Fibroblast of villous mesenchyme (primary cell): ENCODE measurements at regions not wholly inside any gene's neighbourhood (a gene's known extent, or its start where the extent isn't known, plus 50 kb on each side); places are given as distances from the start of the nearest gene placed in this dataset.

Experiments used
- DNase-seq: peaks from one replicate; pipeline ENCODE4 v3.0.0-alpha.2; 2010; ENCODE audit warnings: low read depth
- H3K4me3 ChIP-seq: 2 replicates; pipeline ENCODE4 v1.5.1; 2011; ENCODE audit warnings: low read depth, mild to moderate bottlenecking, low read length
- CTCF ChIP-seq: IDR thresholded peaks from 2 replicates; pipeline ENCODE4 v1.5.1; 2012; ENCODE audit warnings: low read depth, mild to moderate bottlenecking, low read length; ENCODE audit not compliant: insufficient read depth

DNA sequence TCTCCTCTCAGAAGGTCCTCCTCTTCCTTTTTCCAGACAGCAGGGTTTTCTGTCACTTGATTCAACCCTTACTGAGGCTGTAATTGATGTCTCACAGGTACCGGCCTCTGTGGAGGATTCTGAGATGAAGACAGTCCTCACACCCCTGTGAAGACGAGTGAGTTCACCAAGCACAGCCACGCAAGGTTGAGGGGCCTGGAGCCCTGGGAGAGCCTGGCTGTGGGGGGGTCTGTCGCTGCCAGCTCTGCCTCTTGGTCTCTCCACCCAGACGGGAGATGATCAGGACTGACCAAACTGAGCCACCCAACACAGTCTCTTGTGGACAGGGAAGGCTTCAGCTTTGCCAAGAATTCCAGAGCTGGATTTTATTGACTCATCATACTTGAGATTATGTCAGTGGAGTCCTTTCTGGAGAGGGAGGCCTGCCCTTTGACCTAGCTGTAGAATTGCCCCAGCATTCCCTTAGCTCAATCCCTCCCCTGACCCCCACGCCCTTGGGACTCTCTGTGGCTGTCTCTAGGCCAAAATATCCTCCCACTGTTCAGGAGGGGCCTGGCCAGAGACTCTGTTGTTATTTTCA, 51.1 kb upstream of the CRHR1 start:
- no peak for DNase-seq
- no peak overlapping the region for H3K4me3 ChIP-seq
- TF ChIP-seq CTCF, result no peak

- no peak for TF ChIP-seq CTCF
- H3K4me3 ChIP-seq, result no peak overlapping the region
- no peak for DNase-seq
These were observed 50.3 kb upstream of the CRHR1 start for GRCh38 chr17:45733781-45734180.
